Thymus (tissue), 11 donors: ENCODE measurements at regions not wholly inside any gene's neighbourhood (a gene's known extent, or its start where the extent isn't known, plus 50 kb on each side); places are given as distances from the start of the nearest gene placed in this dataset.

Experiments used
- DNase-seq, 9 donors: peaks; one replicate each; pipeline ENCODE4 v3.0.0-alpha.2; 2013; ENCODE audit warnings: low spot score in 9 of 9, low read depth in 6 of 9, missing footprints in 1 of 9
- H3K27ac ChIP-seq, 2 donors: one replicate each; pipeline ENCODE4 v1.5.1; 2013; ENCODE audit warnings: control low read depth in 1 of 2, low read depth in 1 of 2, low read length in 1 of 2, mild to moderate bottlenecking in 1 of 2, moderate library complexity in 1 of 2
- H3K27me3 ChIP-seq, 2 donors: one replicate each; pipeline ENCODE4 v1.5.1; 2013; ENCODE audit warnings: low read length in 1 of 2; ENCODE audit not compliant: control insufficient read depth in 2 of 2, insufficient read depth in 1 of 2
- H3K36me3 ChIP-seq, 2 donors: one replicate each; pipeline ENCODE4 v1.5.1; 2013; ENCODE audit warnings: low read length in 1 of 2, mild to moderate bottlenecking in 1 of 2, moderate library complexity in 1 of 2; ENCODE audit not compliant: control insufficient read depth in 2 of 2, insufficient read depth in 2 of 2
- H3K4me1 ChIP-seq, 2 donors: one replicate each; pipeline ENCODE4 v1.5.1; 2013; ENCODE audit warnings: low read length in 2 of 2; ENCODE audit not compliant: control insufficient read depth in 2 of 2, insufficient read depth in 2 of 2
- H3K4me3 ChIP-seq, 2 donors: one replicate each; pipeline ENCODE4 v1.5.1; 2013; ENCODE audit warnings: low read length in 2 of 2, control low read depth in 1 of 2, mild to moderate bottlenecking in 1 of 2
- H3K9me3 ChIP-seq, 2 donors: one replicate each; pipeline ENCODE4 v1.5.1; 2013; ENCODE audit warnings: low read length in 1 of 2, mild to moderate bottlenecking in 1 of 2; ENCODE audit not compliant: control insufficient read depth in 2 of 2, insufficient read depth in 1 of 2
- WGBS: extraction: QIAGEN DNeasy Blood & Tissue Kit; methylation state at CpG from one replicate; pipeline ENCODE4 v1.1.7; 2013; 5-methylcytosine and 5-hydroxymethylcytosine counted together
- donor health status: healthy.

DNA sequence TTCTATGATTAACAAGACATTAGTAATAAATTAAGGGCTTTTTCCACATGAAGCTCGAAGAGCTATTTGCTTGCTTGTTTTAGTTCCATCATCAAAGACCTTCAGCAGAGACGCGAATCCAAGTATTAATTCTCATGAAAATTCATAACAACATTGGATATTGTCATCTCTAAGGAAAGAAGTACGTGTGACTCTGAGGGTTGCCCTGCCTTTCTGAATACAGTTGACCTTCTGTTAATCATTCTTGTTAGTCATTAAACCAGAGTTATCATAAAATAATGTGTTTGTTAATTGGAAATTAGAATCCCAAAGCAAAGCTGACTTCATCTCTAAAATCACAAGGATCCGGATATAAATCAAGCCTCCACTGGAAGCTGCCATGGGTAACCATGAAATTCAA lies 222.5 kb downstream of the ZNF608 start:
- Histone ChIP-seq H3K27ac (no peak overlapping the region), H3K27me3 (no peaks in the 10 kb centered on the region), H3K36me3 (no peaks in the 10 kb centered on the region), H3K4me1 (no peaks in the 10 kb centered on the region), H3K9me3 (no peaks in the 10 kb centered on the region), H3K4me3 (no peak overlapping the region)
- no peak for DNase-seq
- 97% methylated on average over 5 of the region's 5 CpGs for WGBS

DNA sequence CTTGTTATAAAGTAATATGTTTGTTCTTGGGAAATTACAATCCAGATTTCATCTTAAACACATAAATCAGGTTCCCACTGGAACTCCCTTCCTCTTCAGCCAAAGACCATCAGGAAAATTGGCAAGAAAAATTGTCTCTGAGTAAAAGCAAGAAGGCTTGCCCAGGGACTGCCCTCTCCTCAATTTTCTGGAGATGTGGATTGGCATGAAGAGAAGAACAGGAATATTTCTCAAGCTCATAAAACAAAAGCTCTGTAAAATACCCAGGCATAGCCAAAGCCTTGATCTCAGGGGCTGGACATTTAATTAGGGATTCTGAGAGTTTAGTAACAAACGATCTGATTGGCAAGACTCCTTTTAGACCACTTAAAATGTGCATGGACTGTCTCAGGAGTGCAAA lies 223.4 kb downstream of the ZNF608 start:
- no peaks in the 10 kb centered on the region for H3K36me3 ChIP-seq
- no peak for DNase-seq
- H3K27me3 ChIP-seq, result no peaks in the 10 kb centered on the region
- no peak overlapping the region for H3K4me3 ChIP-seq
- WGBS, result 88% methylated on average over 1 of the region's 1 CpG
- no peak overlapping the region for H3K27ac ChIP-seq
- H3K4me1 ChIP-seq, result no peaks in the 10 kb centered on the region
- H3K9me3 ChIP-seq, result no peaks in the 10 kb centered on the region

DNA sequence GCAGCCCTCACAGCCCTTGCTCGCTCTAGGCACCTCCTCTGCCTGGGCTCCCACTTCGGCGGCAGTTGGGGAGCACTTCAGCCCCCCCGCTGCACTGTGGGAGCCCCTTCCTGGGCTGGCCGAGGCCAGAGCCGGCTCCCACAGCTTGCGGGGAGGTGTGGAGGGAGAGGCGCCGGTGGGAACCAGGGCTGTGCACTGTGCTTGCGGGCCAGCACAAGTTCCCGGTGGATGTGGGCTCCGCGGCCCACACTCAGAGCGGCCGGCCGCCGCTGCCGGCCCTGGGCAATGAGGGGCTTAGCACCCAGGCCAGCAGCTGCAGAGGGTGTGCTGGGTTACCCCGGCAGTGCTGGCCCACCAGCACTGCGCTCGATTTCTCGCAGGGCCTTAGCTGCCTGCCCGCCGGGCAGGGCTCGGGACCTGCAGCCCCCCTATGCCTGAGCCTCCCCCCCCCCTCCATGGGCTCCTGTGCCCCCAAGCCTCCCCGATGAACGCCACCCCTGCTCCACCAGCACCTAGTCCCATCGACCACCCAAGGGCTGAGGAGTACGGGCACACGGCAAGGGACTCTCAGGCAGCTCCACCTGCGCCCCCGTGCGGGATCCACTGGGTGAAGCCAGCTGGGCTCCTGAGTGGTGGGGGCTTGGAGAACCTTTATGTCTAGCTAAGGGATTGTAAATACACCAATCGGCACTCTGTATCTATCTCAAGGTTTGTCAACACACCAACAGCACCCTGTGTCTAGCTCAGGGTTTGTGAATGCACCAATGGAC lies 224.8 kb downstream of the ZNF608 start:
- H3K27ac ChIP-seq, result no peak overlapping the region
- H3K4me1 ChIP-seq, result no peaks in the 10 kb centered on the region
- DNase-seq, result no peak
- H3K4me3 ChIP-seq, result no peak overlapping the region
- H3K9me3 ChIP-seq, result no peaks in the 10 kb centered on the region
- H3K36me3 ChIP-seq, result no peaks in the 10 kb centered on the region
- 91% methylated on average over 34 of the region's 34 CpGs for WGBS
- no peaks in the 10 kb centered on the region for H3K27me3 ChIP-seq

DNA sequence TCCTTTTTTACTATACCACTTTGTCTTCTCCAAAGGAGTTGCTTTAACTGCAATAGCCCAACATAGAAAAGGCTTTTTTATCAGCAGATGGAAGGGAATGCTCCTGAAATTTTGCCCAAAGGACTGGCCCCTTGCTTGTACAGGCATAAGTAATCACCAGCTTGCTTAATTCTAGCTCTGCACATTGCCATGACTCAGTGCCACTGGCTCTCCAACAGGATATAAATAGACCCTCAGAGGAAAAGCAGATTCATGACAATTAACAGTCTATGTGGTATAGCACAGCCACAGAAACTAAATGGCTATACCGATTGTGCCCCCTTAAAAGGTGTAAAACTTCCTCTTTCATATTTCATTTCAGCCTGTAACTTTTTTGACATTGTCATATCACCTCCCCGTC lies 227.0 kb downstream of the ZNF608 start:
- no peaks in the 10 kb centered on the region for H3K36me3 ChIP-seq
- H3K4me1 ChIP-seq, result no peaks in the 10 kb centered on the region
- H3K4me3 ChIP-seq, result no peak overlapping the region
- H3K9me3 ChIP-seq, result no peaks in the 10 kb centered on the region
- H3K27me3 ChIP-seq, result no peaks in the 10 kb centered on the region
- 11% methylated on average over 2 of the region's 2 CpGs for WGBS
- DNase-seq, result no peak
- no peak overlapping the region for H3K27ac ChIP-seq

DNA sequence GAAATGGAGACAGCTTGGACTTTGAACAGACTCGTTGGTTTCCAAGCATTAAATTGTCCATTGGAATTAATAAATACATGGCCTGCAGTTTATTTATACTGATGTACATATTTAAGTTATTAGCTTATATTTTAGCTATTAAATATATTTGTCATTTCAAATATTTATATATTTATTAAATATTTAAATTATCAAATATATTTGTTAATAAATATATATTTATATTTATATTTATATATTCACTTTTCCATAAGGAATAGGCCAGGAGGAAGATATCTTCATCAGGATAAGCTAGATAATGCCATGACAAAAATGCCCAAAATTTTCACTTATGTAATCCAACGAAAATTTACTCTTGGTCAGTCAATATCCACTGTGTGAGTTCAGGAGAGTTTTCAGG lies 229.9 kb downstream of the ZNF608 start:
- no peaks in the 10 kb centered on the region for H3K27me3 ChIP-seq
- no peak for DNase-seq
- no peak overlapping the region for H3K4me3 ChIP-seq
- H3K36me3 ChIP-seq, result no peaks in the 10 kb centered on the region
- no peak overlapping the region for H3K27ac ChIP-seq
- no peaks in the 10 kb centered on the region for H3K4me1 ChIP-seq
- WGBS, result 94% methylated on average over 2 of the region's 2 CpGs
- no peaks in the 10 kb centered on the region for H3K9me3 ChIP-seq

DNA sequence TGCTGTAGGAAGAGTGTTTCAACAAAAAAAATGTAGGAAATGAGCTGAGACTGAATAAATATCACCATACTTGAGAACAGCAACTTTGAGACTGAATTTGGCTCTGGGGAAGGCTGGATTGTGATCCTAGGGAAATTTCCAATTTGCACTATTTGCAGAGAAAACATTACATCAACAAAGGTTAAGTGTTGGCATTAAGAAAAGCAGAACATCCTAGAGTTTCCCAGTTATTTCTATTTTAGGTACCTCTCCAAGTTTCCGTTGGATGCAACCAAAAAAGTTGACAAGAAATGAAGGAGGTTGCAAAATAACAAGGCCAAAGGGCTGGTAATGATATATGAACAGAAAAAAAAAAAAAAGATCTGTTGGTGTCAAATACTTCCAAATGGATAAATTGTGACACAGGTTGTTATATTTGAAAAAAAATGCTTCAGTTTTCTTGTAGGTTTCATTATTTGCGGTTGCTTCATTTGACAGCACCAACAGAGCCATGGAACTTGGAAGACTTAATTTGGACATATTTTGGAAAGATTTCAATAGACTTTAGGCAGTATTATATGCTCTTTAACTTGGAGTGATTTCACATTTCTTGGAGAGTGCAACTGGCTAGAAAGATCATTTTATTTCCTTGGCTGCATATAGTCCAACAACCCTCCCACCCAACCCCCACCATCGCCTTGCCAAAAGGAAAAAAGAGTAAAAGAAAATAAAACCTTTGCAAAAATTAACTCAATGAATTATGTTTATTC lies 230.8 kb downstream of the ZNF608 start:
- Histone ChIP-seq H3K4me1 (no peaks in the 10 kb centered on the region), H3K36me3 (no peaks in the 10 kb centered on the region), H3K4me3 (no peak overlapping the region), H3K9me3 (no peaks in the 10 kb centered on the region), H3K27ac (no peak overlapping the region), H3K27me3 (no peaks in the 10 kb centered on the region)
- DNase-seq, result no peak
- WGBS, result 94% methylated on average over 3 of the region's 3 CpGs

DNA sequence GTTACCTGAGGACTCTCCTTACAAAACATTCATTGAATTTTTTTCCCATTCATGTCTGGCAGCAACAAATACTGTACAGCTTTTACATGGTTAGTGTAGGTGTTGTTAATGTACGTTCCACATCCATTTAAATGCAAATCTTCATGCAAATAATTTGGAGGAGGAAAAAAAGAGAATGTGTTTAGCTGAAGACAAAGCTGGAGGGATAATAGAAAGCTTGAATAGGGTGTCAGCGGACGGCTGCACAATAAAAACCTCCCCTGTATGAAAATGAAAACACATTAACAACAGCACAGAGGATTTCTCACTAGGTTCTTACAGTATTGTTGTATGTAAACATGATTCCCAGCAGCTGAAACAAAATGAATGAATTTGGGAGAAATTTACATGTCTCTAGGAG lies 231.5 kb downstream of the ZNF608 start:
- 95% methylated on average over 3 of the region's 3 CpGs for WGBS
- no peak overlapping the region for H3K4me3 ChIP-seq
- no peak overlapping the region for H3K27ac ChIP-seq
- H3K27me3 ChIP-seq, result no peaks in the 10 kb centered on the region
- no peaks in the 10 kb centered on the region for H3K4me1 ChIP-seq
- no peaks in the 10 kb centered on the region for H3K36me3 ChIP-seq
- H3K9me3 ChIP-seq, result no peaks in the 10 kb centered on the region
- DNase-seq, result no peak

DNA sequence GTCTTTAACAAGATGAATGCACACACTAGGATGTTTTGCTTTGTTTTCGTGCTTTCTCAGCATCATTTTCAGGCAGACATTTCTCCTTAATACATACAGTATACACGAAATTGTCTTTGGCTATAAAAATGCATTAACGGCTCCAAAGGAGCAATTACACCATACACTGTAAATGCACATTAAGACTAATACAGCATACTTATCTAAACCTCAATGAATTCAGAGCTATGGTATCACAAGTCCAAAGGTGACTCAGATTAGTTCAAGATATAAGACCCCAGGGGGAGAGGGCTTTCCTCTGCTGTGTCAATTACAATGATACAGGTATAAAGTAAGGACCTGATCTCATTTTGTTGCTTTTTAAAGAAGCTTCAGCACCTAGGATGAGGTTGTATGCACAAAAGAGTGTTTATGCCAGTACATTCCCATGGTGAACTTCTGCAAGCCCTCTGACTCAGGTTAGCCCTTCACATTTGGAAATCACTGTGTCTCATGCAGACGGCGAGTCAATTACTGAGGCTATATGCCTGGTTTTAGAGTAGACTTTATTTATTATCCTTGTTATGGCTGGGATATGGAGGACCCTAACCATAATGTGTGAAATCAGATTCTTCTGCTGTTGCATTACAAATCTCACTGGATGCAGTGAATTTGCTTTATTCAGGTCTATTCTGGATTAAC lies 233.3 kb downstream of the ZNF608 start:
- no peaks in the 10 kb centered on the region for H3K27me3 ChIP-seq
- DNase-seq, result no peak
- H3K36me3 ChIP-seq, result no peaks in the 10 kb centered on the region
- no peaks in the 10 kb centered on the region for H3K4me1 ChIP-seq
- 98% methylated on average over 5 of the region's 5 CpGs for WGBS
- no peaks in the 10 kb centered on the region for H3K9me3 ChIP-seq
- H3K27ac ChIP-seq, result no peak overlapping the region
- no peak overlapping the region for H3K4me3 ChIP-seq

DNA sequence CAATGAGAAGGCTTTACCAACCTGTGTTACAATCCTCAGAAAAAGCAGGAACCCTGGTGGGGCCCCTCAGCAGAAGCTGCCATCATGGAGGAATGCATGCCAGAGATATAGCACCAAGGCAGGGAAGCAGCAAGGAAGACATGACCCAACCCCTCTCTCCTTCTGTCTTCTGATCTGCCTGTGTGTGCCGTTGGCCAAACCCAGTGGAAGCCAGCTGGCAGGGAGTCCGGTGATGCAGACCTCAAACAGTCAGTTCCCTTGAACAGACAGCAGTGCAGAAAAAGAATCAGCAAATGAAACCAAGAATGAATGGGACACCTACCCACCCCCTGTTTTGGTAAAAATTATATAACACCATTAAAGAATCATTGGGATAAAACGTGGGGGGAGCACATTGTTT lies 234.2 kb downstream of the ZNF608 start:
- Histone ChIP-seq H3K36me3 (no peaks in the 10 kb centered on the region), H3K4me3 (no peak overlapping the region), H3K4me1 (no peaks in the 10 kb centered on the region), H3K27me3 (no peaks in the 10 kb centered on the region), H3K27ac (no peak overlapping the region), H3K9me3 (no peaks in the 10 kb centered on the region)
- WGBS, result 68% methylated on average over 3 of the region's 3 CpGs
- no peak for DNase-seq
